HEK293 (cell line): ENCODE measurements at regions not wholly inside any gene's neighbourhood (a gene's known extent, or its start where the extent isn't known, plus 50 kb on each side); places are given as distances from the start of the nearest gene placed in this dataset.

Experiments used
- REST ChIP-seq: fragments of 450-650 bp; formaldehyde crosslinking; IDR thresholded peaks from 2 replicates; pipeline ENCODE4 v1.5.1; 2016; ENCODE audit warnings: missing biosample characterization, missing genetic modification characterization
- YY1 ChIP-seq: fragments of 450-650 bp; formaldehyde crosslinking; IDR thresholded peaks from 2 replicates; pipeline ENCODE4 v1.5.1; 2018; ENCODE audit warnings: missing biosample characterization, missing genetic modification characterization
- ZFP3 ChIP-seq: fragments of 450-650 bp; formaldehyde crosslinking; IDR thresholded peaks from 2 replicates; pipeline ENCODE4 v1.5.1; 2016; ENCODE audit warnings: low read depth, missing biosample characterization, missing genetic modification characterization
- ZNF19 ChIP-seq: fragments of 450-650 bp; formaldehyde crosslinking; IDR thresholded peaks from 2 replicates; pipeline ENCODE4; 2016; ENCODE audit warnings: missing biosample characterization, missing genetic modification characterization, low read depth
- ZNF302 ChIP-seq: fragments of 450-650 bp; formaldehyde crosslinking; IDR thresholded peaks from 2 replicates; pipeline ENCODE4 v1.5.1; 2016; ENCODE audit warnings: missing biosample characterization, missing genetic modification characterization, low read depth
- ZNF473 ChIP-seq: fragments of 450-650 bp; formaldehyde crosslinking; IDR thresholded peaks from 2 replicates; pipeline ENCODE4 v1.5.1; 2017; ENCODE audit warnings: missing biosample characterization, missing genetic modification characterization
- ZNF707 ChIP-seq: fragments of 450-650 bp; formaldehyde crosslinking; IDR thresholded peaks from 2 replicates; pipeline ENCODE4 v1.5.1; 2016; ENCODE audit warnings: missing biosample characterization, missing genetic modification characterization
- ZNF768 ChIP-seq: fragments of 450-650 bp; formaldehyde crosslinking; IDR thresholded peaks from 2 replicates; pipeline ENCODE4 v1.5.1; 2018; ENCODE audit warnings: missing biosample characterization, mild to moderate bottlenecking, missing genetic modification characterization
- TF ChIP-seq, protein P1 (sequence below): fragments of 450-650 bp; formaldehyde crosslinking; IDR thresholded peaks from 2 replicates; pipeline ENCODE4 v1.5.1; 2016; ENCODE audit warnings: missing biosample characterization, missing genetic modification characterization

- no peak for TF ChIP-seq YY1 (tag by site-specific recombination)
- TF ChIP-seq, protein P1, sequence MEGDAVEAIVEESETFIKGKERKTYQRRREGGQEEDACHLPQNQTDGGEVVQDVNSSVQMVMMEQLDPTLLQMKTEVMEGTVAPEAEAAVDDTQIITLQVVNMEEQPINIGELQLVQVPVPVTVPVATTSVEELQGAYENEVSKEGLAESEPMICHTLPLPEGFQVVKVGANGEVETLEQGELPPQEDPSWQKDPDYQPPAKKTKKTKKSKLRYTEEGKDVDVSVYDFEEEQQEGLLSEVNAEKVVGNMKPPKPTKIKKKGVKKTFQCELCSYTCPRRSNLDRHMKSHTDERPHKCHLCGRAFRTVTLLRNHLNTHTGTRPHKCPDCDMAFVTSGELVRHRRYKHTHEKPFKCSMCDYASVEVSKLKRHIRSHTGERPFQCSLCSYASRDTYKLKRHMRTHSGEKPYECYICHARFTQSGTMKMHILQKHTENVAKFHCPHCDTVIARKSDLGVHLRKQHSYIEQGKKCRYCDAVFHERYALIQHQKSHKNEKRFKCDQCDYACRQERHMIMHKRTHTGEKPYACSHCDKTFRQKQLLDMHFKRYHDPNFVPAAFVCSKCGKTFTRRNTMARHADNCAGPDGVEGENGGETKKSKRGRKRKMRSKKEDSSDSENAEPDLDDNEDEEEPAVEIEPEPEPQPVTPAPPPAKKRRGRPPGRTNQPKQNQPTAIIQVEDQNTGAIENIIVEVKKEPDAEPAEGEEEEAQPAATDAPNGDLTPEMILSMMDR (tag by site-specific recombination) = no peak
- TF ChIP-seq ZNF302 (tag by site-specific recombination) = no peak
- TF ChIP-seq ZFP3 (tag by site-specific recombination) = no peak
- no peak for TF ChIP-seq REST (tag by site-specific recombination)
- no peak for TF ChIP-seq ZNF473 (tag by site-specific recombination)
- TF ChIP-seq ZNF768 (tag by site-specific recombination) = no peak
- no peak for TF ChIP-seq ZNF19 (tag by site-specific recombination)
- no peak for TF ChIP-seq ZNF707 (tag by site-specific recombination)
These were observed 568.7 kb upstream of the NOX3 start for GRCh38 chr6:156024339-156024738.
